Naive B cell (primary cell): ENCODE measurements at regions not wholly inside any gene's neighbourhood (a gene's known extent, or its start where the extent isn't known, plus 50 kb on each side); places are given as distances from the start of the nearest gene placed in this dataset.

Experiments used
- ATAC-seq, 2 donors: fragments of 150-1000 bp; cut with Tn5 transposase; 2 replicates each; pipeline ENCODE4 v1.10.0; 2021; ENCODE audit warnings: low read depth in 2 of 2, mild to moderate bottlenecking in 2 of 2, moderate library complexity in 2 of 2
- DNase-seq: peaks from one replicate; pipeline ENCODE4 v3.0.0; 2022
- H3K27ac Mint-ChIP-seq, 6 donors: one replicate each; pipeline ENCODE4 v1.8.0; 2020 to 2022; ENCODE audit warnings: mild to moderate bottlenecking in 6 of 6, mixed read lengths in 6 of 6, moderate library complexity in 5 of 6, inconsistent platforms in 2 of 6
- H3K27me3 Mint-ChIP-seq, 3 donors: one replicate each; pipeline ENCODE4 v1.8.0; 2021 to 2022; ENCODE audit warnings: mixed read lengths in 3 of 3, mild to moderate bottlenecking in 1 of 3
- H3K36me3 Mint-ChIP-seq, 2 donors: one replicate each; pipeline ENCODE4 v1.8.0; 2020 to 2022; ENCODE audit warnings: mixed read lengths in 2 of 2, inconsistent platforms in 1 of 2, mild to moderate bottlenecking in 1 of 2
- H3K4me1 Mint-ChIP-seq, 3 donors: one replicate each; pipeline ENCODE4 v1.8.0; 2020 to 2022; ENCODE audit warnings: mixed read lengths in 3 of 3, inconsistent platforms in 1 of 3, mild to moderate bottlenecking in 1 of 3, moderate library complexity in 1 of 3
- H3K4me3 Mint-ChIP-seq, 8 donors: one replicate each; pipeline ENCODE4 v1.8.0; 2020 to 2022; ENCODE audit warnings: mild to moderate bottlenecking in 8 of 8, mixed read lengths in 8 of 8, moderate library complexity in 8 of 8, inconsistent platforms in 2 of 8
- H3K9me3 Mint-ChIP-seq, 7 donors: one replicate each; pipeline ENCODE4 v1.8.0; 2020 to 2022; ENCODE audit warnings: mixed read lengths in 7 of 7, mild to moderate bottlenecking in 5 of 7, inconsistent platforms in 2 of 7, moderate library complexity in 1 of 7

DNA sequence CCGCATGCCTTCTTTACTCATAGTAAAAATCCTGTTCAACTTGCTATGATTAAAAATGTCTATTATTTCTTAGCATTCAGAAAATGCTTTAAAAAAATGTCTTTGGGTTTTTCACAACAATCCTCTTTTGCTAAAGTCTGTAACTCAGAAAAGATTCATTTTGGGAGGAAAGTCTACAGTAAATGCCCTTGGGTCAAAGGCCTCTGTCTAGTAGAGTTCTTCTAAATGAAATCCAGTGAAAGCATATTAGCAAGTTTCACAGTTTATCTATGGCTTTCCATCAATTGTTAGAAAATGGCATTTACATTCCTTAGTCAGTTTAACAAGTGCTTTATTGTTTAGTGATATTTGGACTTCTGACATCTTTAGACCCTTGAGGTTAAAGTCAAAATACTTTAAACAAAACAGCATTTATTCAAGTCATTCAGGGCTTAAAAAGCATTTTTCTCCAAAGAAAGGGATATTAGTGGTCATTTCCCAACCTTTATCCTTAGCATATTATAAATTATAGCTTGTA lies 137.1 kb upstream of the TARS1 start:
- H3K27ac Mint-ChIP-seq = no peak overlapping the region
- H3K27me3 Mint-ChIP-seq = no peaks in the 10 kb centered on the region
- H3K4me1 Mint-ChIP-seq = peaks cover 13 to 20% (median 16%) of the 10 kb centered on the region in 3 donors
- no peaks in the 10 kb centered on the region for H3K36me3 Mint-ChIP-seq
- no peak overlapping the region for H3K4me3 Mint-ChIP-seq
- H3K9me3 Mint-ChIP-seq = peaks cover 0 to 2% (median 0%) of the 10 kb centered on the region in 7 donors
- ATAC-seq (no peak), DNase-seq (no peak)

DNA sequence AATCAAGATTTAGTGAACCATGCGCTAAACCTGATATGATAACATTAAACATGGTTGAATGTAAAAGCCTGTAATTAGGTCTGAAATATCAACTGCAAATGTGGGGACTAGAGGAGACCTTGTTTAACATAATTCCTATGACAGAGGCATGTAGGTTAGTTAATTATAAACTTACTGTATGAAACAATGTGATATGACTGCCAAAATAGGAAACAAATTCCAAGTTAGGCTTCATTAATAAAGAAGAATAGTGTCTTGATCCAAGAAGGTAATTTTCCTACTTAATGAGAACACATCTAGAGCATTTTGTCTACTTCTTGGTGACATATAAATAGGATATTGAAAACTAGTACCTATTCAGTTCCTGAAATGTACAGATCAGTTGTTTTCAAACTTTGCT lies 136.2 kb upstream of the TARS1 start:
- Mint-ChIP-seq H3K4me3 (no peak overlapping the region), H3K9me3 (peaks cover 0 to 2% (median 0%) of the 10 kb centered on the region in 7 donors), H3K27me3 (no peaks in the 10 kb centered on the region), H3K27ac (no peak overlapping the region), H3K36me3 (no peaks in the 10 kb centered on the region), H3K4me1 (peaks cover 8 to 13% (median 10%) of the 10 kb centered on the region in 3 donors)
- DNase-seq = no peak
- ATAC-seq = no peak

DNA sequence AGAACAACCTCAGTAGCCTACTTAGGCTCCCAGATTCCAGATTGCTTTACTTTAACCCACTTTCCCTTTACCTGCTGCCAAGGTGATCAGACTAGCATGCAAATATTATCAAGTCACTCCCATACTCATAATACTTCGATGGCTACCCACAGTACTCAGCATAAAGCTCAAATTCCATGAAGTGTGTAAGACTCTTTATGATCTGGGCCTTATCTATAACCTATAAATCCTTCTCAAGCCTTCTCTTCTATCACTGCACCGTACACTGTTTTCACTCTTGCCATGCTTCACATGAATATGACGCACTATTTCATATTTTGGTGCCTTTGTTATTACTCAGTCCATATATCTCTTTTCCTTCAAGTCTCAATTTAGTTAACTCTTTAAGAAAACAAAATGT lies 135.2 kb upstream of the TARS1 start:
- H3K27ac Mint-ChIP-seq = no peak overlapping the region
- peaks cover 0 to 2% (median 0%) of the 10 kb centered on the region in 7 donors for H3K9me3 Mint-ChIP-seq
- H3K36me3 Mint-ChIP-seq = no peaks in the 10 kb centered on the region
- ATAC-seq (no peak), DNase-seq (no peak)
- H3K27me3 Mint-ChIP-seq = no peaks in the 10 kb centered on the region
- H3K4me3 Mint-ChIP-seq = no peak overlapping the region
- H3K4me1 Mint-ChIP-seq = peaks cover 0 to 3% (median under 1%) of the 10 kb centered on the region in 3 donors

DNA sequence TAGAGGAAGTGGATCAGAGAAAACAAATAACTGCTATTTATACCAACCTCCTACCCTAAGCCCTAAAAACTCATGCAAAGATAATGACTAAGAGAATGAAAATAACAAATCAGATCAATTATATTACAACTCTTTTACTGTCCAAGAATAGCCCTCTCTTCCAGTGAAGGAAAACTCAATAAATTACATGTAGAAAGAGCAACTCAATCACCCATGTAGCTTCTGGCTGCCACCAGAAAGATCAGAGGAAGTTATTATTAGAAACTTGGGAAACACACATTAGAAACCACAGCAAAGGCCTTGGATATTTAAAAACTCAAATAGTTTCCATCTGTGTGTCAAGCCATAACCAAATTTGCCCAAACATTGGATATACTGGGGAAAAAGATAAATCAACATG lies 134.0 kb upstream of the TARS1 start:
- Mint-ChIP-seq H3K27me3 (peaks cover 0 to 4% (median 0%) of the 10 kb centered on the region in 3 donors), H3K27ac (peak overlapping the region in 1 of 6 donors; percentile 12), H3K4me1 (no peaks in the 10 kb centered on the region), H3K4me3 (no peak overlapping the region), H3K36me3 (no peaks in the 10 kb centered on the region), H3K9me3 (peaks cover 0 to 2% (median 0%) of the 10 kb centered on the region in 7 donors)
- no peak for ATAC-seq
- no peak for DNase-seq

DNA sequence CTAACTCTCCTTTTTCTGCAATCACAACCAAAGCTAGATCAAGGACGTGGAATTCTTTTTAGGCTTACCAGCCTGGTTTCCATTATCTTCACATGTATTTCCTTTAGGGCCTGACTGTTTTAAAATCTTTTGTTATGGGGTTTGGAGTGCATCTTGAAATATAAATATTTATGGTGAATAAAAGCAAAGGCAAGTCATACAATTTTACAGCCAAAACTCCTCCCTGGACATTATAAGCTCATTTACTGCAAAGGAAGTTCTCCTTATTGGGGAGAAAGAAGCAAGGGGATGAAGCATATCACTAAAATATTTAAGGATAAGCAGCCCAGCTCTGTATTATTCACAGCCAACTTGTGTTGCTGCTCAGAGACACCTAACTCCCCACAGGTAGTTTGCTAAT lies 132.2 kb upstream of the TARS1 start:
- H3K9me3 Mint-ChIP-seq = peaks cover 0 to 2% (median 0%) of the 10 kb centered on the region in 7 donors
- peaks cover 0 to 4% (median 0%) of the 10 kb centered on the region in 3 donors for H3K27me3 Mint-ChIP-seq
- H3K4me1 Mint-ChIP-seq = no peaks in the 10 kb centered on the region
- no peak for ATAC-seq
- no peak overlapping the region for H3K4me3 Mint-ChIP-seq
- H3K27ac Mint-ChIP-seq = no peak overlapping the region
- no peak for DNase-seq
- no peaks in the 10 kb centered on the region for H3K36me3 Mint-ChIP-seq

DNA sequence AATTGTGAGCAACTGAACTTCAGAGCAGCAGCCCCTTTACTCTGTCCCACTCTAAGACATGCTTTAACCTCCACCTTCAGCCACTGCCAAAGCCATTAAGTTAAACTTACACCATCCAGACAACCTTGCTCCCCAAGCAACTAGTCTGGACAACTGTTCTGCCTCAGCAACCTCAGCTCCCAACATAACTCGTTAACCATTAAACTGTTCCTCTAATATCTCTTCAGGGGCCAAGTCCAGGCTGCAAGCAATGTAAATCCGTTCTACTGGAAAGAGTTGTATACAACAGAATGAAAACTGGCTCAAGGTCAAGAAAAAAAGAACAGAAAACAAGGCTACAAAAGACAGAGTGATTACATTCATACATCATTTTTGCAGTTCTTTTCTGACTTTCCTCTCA lies 131.7 kb upstream of the TARS1 start:
- H3K27me3 Mint-ChIP-seq = peaks cover 0 to 4% (median 0%) of the 10 kb centered on the region in 3 donors
- H3K36me3 Mint-ChIP-seq = no peaks in the 10 kb centered on the region
- H3K27ac Mint-ChIP-seq = peak overlapping the region in 1 of 6 donors; percentile 7
- DNase-seq = no peak
- H3K4me1 Mint-ChIP-seq = no peaks in the 10 kb centered on the region
- H3K4me3 Mint-ChIP-seq = no peak overlapping the region
- H3K9me3 Mint-ChIP-seq = peaks cover 0 to 2% (median 0%) of the 10 kb centered on the region in 7 donors
- ATAC-seq = no peak

DNA sequence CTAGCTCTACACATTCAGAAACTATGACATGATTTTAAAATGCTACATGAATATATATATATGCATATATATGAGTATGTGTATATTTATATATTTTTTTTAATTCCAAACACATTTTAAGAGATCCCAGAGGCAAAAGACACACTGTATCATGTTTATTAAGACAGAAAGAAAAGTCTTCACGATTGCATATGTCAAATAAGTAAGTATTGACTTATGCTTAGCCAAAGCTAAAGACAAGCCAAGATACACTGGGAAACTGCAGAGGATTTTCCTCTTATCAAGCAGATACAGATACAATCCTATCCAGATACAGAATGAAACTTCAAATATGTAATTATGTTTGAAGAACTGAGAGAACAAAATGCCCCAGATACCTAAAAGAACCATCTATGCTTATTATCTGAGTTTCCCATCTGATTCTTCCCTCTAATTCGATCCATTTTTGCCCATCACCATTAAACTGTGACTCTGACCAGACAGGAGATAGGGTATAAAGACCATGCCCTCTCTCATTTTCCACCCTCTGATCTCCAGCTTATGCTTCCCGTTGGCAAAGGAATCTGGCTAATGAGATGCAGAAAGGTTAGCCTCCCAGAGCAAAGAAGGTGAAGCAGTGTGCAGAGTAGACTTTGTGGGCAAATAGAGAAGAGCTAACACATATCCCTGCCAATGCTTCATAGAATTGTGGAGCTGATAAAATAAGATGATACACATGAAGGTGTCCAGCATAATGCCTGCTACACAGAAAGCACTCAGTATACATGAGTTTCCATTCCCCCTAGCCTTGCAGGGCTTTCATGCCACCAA lies 131.0 kb upstream of the TARS1 start:
- no peak for DNase-seq
- H3K4me1 Mint-ChIP-seq = no peaks in the 10 kb centered on the region
- no peaks in the 10 kb centered on the region for H3K36me3 Mint-ChIP-seq
- no peak for ATAC-seq
- H3K4me3 Mint-ChIP-seq = peak overlapping the region in 1 of 8 donors; percentile 5
- peaks cover 0 to 2% (median 0%) of the 10 kb centered on the region in 7 donors for H3K9me3 Mint-ChIP-seq
- no peak overlapping the region for H3K27ac Mint-ChIP-seq
- H3K27me3 Mint-ChIP-seq = peaks cover 0 to 4% (median 0%) of the 10 kb centered on the region in 3 donors

DNA sequence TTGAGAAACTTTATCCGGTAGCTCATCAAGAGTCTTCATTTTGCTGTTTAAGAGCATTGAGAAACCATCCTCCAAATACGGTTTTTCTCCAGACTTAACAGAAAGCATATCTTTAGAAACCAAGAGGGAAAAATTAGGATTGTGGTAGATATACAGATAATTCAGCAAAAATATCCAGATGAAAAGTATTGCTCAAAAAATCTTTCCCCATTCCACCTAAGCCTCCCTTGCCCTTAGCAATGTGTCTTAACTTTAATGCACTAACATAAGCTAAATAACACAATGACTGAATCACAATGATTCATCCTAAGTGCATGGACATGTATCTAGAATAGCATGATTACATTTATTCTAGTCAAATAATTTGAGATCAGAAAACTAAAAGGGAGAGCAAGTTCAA lies 130.3 kb upstream of the TARS1 start:
- Mint-ChIP-seq H3K27me3 (peaks cover 0 to 4% (median 0%) of the 10 kb centered on the region in 3 donors), H3K4me3 (no peak overlapping the region), H3K4me1 (no peaks in the 10 kb centered on the region), H3K27ac (peak overlapping the region in 1 of 6 donors; percentile 39), H3K36me3 (no peaks in the 10 kb centered on the region), H3K9me3 (peaks cover 0 to 2% (median 0%) of the 10 kb centered on the region in 7 donors)
- ATAC-seq = no peak
- DNase-seq = no peak

DNA sequence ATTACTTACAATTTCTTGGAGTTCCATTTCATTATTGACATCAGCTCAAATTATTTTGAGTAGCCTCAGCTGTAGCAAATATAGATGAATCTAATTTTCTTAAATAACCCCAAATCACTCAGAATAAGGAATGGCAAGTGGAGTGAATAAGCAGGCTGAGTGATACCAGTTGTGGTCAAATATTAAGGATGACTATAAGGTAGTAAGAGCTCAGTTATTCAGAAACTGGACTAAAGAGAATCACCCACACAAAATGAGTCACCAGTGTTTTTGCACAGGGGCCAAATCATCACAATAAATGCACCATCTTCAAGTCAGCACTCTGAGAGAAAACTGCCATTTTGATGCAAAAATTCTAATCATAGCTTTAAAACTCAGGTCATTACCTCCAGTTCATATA lies 128.9 kb upstream of the TARS1 start:
- peaks cover 0 to 2% (median 0%) of the 10 kb centered on the region in 7 donors for H3K9me3 Mint-ChIP-seq
- no peak for ATAC-seq
- DNase-seq = no peak
- peaks cover 0 to 2% (median 2%) of the 10 kb centered on the region in 3 donors for H3K4me1 Mint-ChIP-seq
- no peak overlapping the region for H3K4me3 Mint-ChIP-seq
- no peaks in the 10 kb centered on the region for H3K36me3 Mint-ChIP-seq
- no peak overlapping the region for H3K27ac Mint-ChIP-seq
- peaks cover 0 to 4% (median 0%) of the 10 kb centered on the region in 3 donors for H3K27me3 Mint-ChIP-seq

DNA sequence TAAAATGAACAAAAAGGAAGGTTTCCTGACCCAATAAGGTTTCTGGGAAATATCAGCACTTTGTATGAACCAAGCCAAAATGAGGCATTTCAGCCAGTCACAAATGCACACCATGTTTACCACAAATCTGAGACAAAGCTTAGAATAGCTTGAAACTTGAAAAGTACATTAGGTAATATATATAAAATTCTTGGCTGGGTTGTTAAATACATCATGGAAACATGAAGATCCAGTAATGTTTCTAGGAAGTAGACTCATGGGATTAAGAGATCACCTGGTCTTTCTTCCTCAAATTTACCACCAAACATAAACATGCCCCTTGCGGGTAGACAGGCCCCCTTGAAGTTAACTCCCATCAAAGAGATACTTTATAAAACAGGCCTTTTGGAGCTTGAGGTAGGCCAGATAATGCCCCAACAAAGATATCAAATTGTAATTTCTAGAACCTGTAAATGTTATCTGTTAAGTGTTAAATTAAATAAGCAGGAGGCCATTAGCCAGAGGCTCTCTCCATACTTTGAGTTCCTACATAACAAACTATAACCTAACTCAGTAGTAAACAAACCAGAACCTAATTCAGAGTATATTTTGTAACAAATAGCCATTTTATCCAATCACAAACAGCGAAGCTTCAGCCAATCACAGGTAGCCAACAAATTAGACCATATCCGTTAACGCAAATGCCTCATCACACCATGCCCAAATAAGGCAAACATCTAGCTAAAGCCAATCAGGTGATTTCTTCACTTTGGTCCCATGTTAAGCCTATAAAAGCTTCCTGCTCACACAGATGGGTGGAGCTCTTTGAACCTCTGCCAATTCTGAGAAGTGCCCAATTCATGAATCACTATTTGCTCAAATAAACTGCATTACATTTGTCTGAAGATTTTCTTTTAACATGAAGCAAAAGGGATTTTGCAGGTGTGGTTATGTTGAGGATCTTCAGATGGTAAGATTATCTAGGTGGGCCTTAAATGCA lies 127.9 kb upstream of the TARS1 start:
- H3K27ac Mint-ChIP-seq = no peak overlapping the region
- H3K4me3 Mint-ChIP-seq = no peak overlapping the region
- H3K9me3 Mint-ChIP-seq = peaks cover 0 to 2% (median 0%) of the 10 kb centered on the region in 7 donors
- H3K36me3 Mint-ChIP-seq = no peaks in the 10 kb centered on the region
- H3K4me1 Mint-ChIP-seq = peaks cover 0 to 7% (median 5%) of the 10 kb centered on the region in 3 donors
- ATAC-seq = no peak
- no peak for DNase-seq
- peaks cover 0 to 4% (median 0%) of the 10 kb centered on the region in 3 donors for H3K27me3 Mint-ChIP-seq

DNA sequence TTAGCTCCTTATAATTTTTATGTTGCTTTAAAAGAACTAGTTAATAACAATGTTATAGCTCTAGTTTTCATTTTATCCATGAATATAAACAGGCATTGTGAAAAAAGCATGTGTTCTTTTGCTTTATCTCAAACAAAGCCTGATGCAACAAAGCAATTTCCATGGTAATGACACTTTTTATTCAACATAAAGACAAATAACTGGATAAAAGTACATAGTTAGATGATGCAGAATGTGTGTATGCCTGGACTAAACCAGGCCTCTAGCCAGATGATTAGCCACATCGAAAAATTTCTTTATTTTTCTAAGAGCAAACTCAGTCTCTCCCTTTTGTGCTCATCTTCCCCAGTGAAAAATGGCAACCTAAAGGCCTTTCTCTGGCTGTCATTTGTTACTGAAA lies 125.6 kb upstream of the TARS1 start:
- Mint-ChIP-seq H3K27ac (no peak overlapping the region), H3K4me3 (no peak overlapping the region), H3K36me3 (no peaks in the 10 kb centered on the region), H3K9me3 (peaks cover 0 to 2% (median 0%) of the 10 kb centered on the region in 7 donors), H3K27me3 (peaks cover 0 to 4% (median 0%) of the 10 kb centered on the region in 3 donors), H3K4me1 (peaks cover 0 to 7% (median 5%) of the 10 kb centered on the region in 3 donors)
- DNase-seq = no peak
- no peak for ATAC-seq

DNA sequence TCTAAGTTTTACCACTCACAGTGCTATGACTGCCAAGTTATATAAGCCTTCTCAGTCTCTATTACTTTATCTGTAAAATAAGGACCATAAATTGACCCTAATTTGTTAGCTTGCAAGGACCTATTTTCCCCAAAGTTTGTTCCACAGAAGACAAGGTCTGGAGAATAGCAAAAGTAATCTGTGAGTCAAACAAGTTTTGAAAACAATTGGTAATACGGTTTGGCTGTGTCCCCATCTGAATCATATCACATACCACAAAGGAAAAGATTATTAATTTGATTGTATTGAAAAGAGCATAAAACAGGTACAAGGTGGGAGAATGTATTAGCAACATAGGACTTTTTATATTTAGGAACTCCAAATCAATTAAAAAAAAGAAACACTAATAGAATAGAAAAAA lies 124.0 kb upstream of the TARS1 start:
- no peaks in the 10 kb centered on the region for H3K36me3 Mint-ChIP-seq
- ATAC-seq = no peak
- DNase-seq = no peak
- H3K27me3 Mint-ChIP-seq = no peaks in the 10 kb centered on the region
- peaks cover 0 to 7% (median 5%) of the 10 kb centered on the region in 3 donors for H3K4me1 Mint-ChIP-seq
- no peak overlapping the region for H3K4me3 Mint-ChIP-seq
- H3K9me3 Mint-ChIP-seq = peaks cover 0 to 2% (median 0%) of the 10 kb centered on the region in 7 donors
- peak overlapping the region in 1 of 6 donors; percentile 32 for H3K27ac Mint-ChIP-seq

DNA sequence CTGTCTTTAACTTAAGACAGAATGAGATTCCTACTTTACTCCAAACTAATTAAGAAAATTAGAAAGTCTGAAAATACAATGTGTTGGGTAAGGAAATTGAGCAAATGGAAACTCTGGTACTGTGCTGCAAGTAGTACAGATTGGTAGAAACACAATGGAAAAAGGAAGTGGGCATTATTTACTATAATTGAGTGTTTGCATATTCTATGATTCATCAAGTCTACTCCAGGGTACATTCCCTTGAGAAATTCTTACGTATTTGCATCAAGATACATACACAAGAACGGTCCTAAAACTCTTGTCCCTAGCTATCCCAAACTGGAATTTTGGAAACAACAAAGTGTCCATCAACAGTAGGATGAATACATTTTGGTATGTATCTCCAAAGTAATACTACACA lies 123.5 kb upstream of the TARS1 start:
- Mint-ChIP-seq H3K4me1 (peaks cover 0 to 7% (median 5%) of the 10 kb centered on the region in 3 donors), H3K27ac (no peak overlapping the region), H3K27me3 (no peaks in the 10 kb centered on the region), H3K4me3 (no peak overlapping the region), H3K36me3 (no peaks in the 10 kb centered on the region), H3K9me3 (peaks cover 0 to 2% (median 0%) of the 10 kb centered on the region in 7 donors)
- ATAC-seq (peak in 1 of 2 donors; percentile 40), DNase-seq (no peak)
